WI38 (cell line): ENCODE measurements at regions not wholly inside any gene's neighbourhood (a gene's known extent, or its start where the extent isn't known, plus 50 kb on each side); places are given as distances from the start of the nearest gene placed in this dataset.

Source experiments
- H3K4me3 ChIP-seq: 2 replicates; pipeline ENCODE4 v1.5.1; 2011; ENCODE audit warnings: low read depth, mild to moderate bottlenecking, control low read depth, low read length
- TF ChIP-seq, protein P1 (sequence below): IDR thresholded peaks from 2 replicates; pipeline ENCODE4 v1.5.1; 2012; ENCODE audit warnings: low read depth, mild to moderate bottlenecking, control low read depth, low read length

DNA sequence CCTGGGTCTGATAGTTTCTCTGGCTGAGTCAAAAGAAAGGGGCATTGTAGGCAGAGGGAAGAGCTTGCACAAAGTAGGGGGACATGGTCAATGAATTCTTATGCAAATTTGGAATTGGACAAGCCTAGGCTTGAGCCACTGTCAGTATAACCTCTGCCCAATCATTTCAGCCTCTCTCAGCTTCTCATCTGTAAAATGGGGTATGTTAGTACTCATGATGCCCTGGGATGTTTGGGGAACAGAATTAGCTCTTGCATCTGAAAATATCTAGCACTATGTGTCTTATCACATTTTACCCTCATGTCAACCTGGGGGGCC is 148.6 kb downstream of the DHX35 start:
- no peak overlapping the region for H3K4me3 ChIP-seq
- TF ChIP-seq, protein P1, sequence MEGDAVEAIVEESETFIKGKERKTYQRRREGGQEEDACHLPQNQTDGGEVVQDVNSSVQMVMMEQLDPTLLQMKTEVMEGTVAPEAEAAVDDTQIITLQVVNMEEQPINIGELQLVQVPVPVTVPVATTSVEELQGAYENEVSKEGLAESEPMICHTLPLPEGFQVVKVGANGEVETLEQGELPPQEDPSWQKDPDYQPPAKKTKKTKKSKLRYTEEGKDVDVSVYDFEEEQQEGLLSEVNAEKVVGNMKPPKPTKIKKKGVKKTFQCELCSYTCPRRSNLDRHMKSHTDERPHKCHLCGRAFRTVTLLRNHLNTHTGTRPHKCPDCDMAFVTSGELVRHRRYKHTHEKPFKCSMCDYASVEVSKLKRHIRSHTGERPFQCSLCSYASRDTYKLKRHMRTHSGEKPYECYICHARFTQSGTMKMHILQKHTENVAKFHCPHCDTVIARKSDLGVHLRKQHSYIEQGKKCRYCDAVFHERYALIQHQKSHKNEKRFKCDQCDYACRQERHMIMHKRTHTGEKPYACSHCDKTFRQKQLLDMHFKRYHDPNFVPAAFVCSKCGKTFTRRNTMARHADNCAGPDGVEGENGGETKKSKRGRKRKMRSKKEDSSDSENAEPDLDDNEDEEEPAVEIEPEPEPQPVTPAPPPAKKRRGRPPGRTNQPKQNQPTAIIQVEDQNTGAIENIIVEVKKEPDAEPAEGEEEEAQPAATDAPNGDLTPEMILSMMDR, result no peak

DNA sequence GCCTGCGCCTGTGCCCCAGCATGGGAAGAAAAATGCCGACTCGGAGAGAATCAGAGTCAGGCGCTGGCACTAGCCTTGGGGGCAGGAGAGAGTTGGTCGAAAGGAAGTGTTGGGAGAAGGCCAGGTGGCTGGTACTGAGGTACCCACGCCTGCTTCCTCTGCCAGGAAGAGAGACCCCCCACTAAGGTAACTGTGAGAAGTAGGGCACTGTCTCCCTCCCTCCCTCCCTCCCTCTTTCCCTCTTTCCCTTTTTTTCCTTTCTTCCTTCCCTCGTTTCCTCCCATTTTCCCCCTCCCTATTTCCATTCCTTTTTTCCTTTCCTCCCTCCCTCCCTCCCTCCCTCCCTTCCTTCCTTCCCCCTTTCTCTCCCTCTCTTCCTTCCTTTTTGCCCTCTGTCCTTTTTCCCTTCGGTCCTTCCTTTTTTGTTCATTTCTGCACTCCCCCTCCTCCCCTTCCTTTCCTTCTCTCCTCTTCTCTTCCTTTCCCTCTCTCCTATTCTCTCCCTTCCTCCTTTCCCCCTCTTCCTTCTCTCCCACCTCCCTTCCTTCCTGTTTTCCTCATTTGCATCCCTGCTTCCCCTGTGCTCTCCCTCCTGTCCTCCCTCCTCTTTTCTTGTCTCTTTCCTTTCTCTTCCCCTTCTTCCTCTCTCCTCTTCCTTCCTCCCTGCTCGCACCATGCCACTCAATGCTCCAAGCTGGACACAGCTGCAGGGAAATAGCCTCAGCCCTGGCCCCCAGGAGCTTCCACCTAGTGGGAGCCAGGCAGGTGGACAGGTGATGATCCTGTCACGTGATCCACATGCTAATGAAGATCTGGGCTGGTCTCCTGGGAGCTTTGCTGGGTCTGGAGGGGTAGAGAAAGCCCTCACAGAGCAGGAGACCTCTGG is 148.0 kb downstream of the DHX35 start:
- TF ChIP-seq, protein P1, result no peak
- no peak overlapping the region for H3K4me3 ChIP-seq

GRCh38 chr20:39108746-39109145 is 146.6 kb downstream of the DHX35 start:
- no peak overlapping the region for H3K4me3 ChIP-seq
- TF ChIP-seq, protein P1, result no peak

- H3K4me3 ChIP-seq, result no peak overlapping the region
- TF ChIP-seq, protein P1, result no peak
Observed at GRCh38 chr20:39107741-39108140, 145.6 kb downstream of the DHX35 start.

- TF ChIP-seq, protein P1, result no peak
- H3K4me3 ChIP-seq, result no peak overlapping the region
Observed at GRCh38 chr20:39106791-39107190, 144.6 kb downstream of the DHX35 start.

DNA sequence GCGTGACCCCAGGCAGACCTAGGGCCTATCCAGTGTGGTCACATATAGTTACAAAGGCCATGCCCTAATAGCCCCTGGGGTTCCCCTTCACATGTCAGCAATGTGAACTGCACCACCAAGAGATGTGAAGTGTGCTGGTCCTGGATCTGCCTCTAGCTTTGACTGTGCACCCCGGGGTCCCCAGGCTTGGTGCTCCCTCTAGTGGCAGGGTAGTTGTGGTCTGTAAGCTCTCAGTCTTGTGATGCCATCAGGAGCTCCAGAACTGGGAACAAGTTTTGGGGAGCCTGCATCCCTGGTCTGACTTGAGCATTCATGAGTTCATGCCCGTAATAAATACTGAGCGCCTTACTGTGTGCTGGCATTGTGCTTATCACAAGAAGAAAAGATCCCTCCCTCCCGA is 143.4 kb downstream of the DHX35 start:
- no peak overlapping the region for H3K4me3 ChIP-seq
- TF ChIP-seq, protein P1, result no peak

DNA sequence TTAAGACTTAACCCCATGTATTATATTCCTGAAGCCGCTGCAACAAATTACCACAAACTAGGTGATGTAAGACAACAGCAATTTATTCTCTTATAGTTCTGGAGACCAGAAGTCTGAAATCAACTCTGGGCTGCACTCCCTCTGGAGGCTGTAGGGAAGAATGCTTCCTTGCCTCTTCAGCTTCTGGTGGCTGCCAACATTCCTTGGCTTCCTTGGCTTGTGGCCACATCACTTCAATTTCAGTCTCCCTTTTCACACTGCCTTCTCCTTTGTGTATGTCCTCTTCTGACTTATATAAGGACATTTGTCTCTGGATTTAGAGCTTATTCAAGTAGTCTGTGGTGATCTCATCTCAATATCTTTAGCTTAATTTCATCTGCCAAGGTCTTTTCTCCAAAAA is 141.6 kb downstream of the DHX35 start:
- TF ChIP-seq, protein P1, result no peak
- no peak overlapping the region for H3K4me3 ChIP-seq
